ENCODE measurements at regions not wholly inside any gene's neighbourhood (a gene's known extent, or its start where the extent isn't known, plus 50 kb on each side); places are given as distances from the start of the nearest gene placed in this dataset.

DNA sequence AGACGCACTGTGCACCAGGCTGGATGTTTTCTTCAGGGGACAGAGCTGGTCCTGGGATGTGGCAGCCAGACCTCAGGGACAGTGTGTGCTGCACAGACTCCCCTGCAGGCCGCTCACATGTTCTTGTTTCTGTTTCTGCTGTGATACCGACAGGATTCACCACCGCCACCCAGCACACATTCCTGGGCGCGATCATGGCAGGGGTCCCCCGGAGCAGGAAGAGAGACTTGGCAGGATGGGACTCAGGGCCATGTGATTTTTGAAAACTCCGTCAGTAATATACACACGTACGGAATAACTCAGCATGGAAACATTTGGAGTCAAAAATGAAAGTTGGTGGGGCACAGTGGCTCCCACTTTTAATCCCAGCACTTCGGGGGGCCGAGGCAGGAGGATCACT lies 79.0 kb downstream of the HAPSTR1 start:
- H3K36me3 ChIP-seq: no peaks in the 10 kb centered on the region
- intact Hi-C loops (cut with DNase I): no loop called here
- no peak overlapping the region for H3K4me3 ChIP-seq
- H3K27me3 ChIP-seq: peaks cover 0 to 3% (median 0%) of the 10 kb centered on the region in 4 donors
- no peaks in the 10 kb centered on the region for H3K9me3 ChIP-seq
- no peaks in the 10 kb centered on the region for H3K4me1 ChIP-seq
- no peak overlapping the region for H3K27ac ChIP-seq
- 71 to 84% methylated on average over 8 to 10 of the region's 12 CpGs for WGBS, 2 donors
- DNase-seq: no peak
- TF ChIP-seq, protein P1, sequence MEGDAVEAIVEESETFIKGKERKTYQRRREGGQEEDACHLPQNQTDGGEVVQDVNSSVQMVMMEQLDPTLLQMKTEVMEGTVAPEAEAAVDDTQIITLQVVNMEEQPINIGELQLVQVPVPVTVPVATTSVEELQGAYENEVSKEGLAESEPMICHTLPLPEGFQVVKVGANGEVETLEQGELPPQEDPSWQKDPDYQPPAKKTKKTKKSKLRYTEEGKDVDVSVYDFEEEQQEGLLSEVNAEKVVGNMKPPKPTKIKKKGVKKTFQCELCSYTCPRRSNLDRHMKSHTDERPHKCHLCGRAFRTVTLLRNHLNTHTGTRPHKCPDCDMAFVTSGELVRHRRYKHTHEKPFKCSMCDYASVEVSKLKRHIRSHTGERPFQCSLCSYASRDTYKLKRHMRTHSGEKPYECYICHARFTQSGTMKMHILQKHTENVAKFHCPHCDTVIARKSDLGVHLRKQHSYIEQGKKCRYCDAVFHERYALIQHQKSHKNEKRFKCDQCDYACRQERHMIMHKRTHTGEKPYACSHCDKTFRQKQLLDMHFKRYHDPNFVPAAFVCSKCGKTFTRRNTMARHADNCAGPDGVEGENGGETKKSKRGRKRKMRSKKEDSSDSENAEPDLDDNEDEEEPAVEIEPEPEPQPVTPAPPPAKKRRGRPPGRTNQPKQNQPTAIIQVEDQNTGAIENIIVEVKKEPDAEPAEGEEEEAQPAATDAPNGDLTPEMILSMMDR (IDR thresholded peaks at IDR 0.05): no peak
- TF ChIP-seq POLR2A (IDR thresholded peaks at IDR 0.05): no peak

GRCh38 chr16:9176547-9177418 lies 85.3 kb downstream of the HAPSTR1 start:
- DNase-seq: no peak
- intact Hi-C loops (cut with DNase I): no loop called here
- H3K27ac ChIP-seq: no peak overlapping the region
- 25 to 27% methylated on average over 8 to 9 of the region's 9 CpGs for WGBS, 2 donors
- H3K9me3 ChIP-seq: no peaks in the 10 kb centered on the region
- TF ChIP-seq, protein P1 (IDR thresholded peaks at IDR 0.05): no peak
- no peak for TF ChIP-seq POLR2A (IDR thresholded peaks at IDR 0.05)
- H3K36me3 ChIP-seq: no peaks in the 10 kb centered on the region
- H3K4me1 ChIP-seq: no peaks in the 10 kb centered on the region
- no peaks in the 10 kb centered on the region for H3K27me3 ChIP-seq
- H3K4me3 ChIP-seq: no peak overlapping the region

DNA sequence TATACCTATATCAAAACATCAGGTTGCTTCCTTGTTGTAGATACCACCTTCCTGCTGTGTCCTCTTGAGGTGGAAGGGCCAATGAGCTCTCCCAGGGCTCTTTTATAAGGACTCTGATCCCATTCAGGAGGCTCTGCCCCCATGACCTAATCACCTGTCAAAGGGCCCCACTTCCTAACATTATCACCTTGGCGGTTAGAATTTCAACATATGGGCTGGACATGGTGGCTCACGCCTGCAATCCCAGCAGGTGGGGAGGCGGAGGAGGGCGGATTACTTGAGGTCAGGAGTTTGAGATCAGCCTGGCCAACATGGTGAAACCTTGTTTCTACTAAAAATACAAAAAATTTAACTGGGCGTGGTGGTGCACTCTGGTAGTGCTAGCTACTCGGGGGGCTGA lies 86.4 kb downstream of the HAPSTR1 start:
- Histone ChIP-seq H3K27ac (no peak overlapping the region), H3K36me3 (no peaks in the 10 kb centered on the region), H3K9me3 (no peaks in the 10 kb centered on the region), H3K4me3 (no peak overlapping the region), H3K4me1 (no peaks in the 10 kb centered on the region), H3K27me3 (no peaks in the 10 kb centered on the region)
- TF ChIP-seq, protein P1 (IDR thresholded peaks at IDR 0.05): no peak
- no peak for TF ChIP-seq POLR2A (IDR thresholded peaks at IDR 0.05)
- intact Hi-C loops (cut with DNase I): no loop called here
- DNase-seq: no peak
- WGBS, 2 donors: 79 to 89% methylated on average over 2 to 5 of the region's 6 CpGs

DNA sequence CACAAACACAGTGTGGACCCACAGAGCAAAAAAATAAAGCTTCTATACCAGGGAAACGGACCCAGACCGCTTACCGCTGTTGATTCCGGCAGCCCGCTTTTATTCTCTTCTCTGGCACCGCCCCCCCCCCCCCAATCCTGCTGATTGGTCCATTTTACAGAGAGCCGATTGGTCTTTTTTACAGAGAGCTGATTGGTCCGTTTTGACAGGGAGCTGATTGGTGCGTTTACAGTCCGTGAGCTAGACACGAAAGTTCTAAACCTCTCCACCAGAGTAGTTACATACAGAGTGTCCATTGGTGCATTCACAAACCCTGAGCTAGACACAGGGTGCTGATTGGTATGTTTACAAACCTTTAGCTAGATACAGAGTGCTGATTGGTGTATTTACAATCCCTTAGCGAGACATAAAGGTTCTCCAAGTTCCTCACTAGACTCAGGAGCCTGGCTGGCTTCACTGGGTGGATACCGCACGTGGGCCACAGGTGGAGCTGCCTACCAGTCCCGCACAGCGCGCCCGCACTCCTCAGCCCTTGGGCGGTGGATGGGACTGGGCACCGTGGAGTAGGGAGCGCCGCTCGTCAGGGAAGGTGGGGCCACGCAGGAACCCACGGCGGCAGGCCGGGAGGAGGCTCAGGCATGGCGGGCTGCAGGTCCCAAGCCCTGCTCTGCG lies 92.4 kb downstream of the HAPSTR1 start:
- no peak overlapping the region for H3K4me3 ChIP-seq
- intact Hi-C loops (cut with DNase I): no loop called here
- no peaks in the 10 kb centered on the region for H3K36me3 ChIP-seq
- no peaks in the 10 kb centered on the region for H3K27me3 ChIP-seq
- H3K9me3 ChIP-seq: no peaks in the 10 kb centered on the region
- no peak for TF ChIP-seq POLR2A (IDR thresholded peaks at IDR 0.05)
- TF ChIP-seq, protein P1 (IDR thresholded peaks at IDR 0.05): no peak
- H3K27ac ChIP-seq: no peak overlapping the region
- no peak for DNase-seq
- 76 to 89% methylated on average over 7 to 21 of the region's 29 CpGs for WGBS, 2 donors
- H3K4me1 ChIP-seq: no peaks in the 10 kb centered on the region

DNA sequence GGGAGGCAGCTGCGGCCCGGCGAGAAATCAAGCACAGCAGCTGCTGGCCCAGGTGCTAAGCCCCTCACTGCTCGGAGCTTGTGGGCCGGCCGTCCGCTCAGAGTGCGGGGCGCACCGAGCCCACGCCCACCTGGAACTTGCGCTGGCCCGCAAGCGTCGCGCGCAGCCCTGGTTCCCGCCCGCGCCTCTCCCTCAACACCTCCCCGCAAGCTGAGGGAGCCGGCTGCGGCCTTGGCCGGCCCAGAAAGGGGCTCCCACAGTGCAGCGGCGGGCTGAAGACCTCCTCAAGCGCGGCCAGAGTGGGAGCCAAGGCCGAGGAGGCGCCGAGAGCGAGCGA lies 92.9 kb downstream of the HAPSTR1 start:
- no peaks in the 10 kb centered on the region for H3K9me3 ChIP-seq
- TF ChIP-seq POLR2A (IDR thresholded peaks at IDR 0.05): no peak
- TF ChIP-seq, protein P1 (IDR thresholded peaks at IDR 0.05): no peak
- H3K27me3 ChIP-seq: no peaks in the 10 kb centered on the region
- H3K27ac ChIP-seq: no peak overlapping the region
- no peaks in the 10 kb centered on the region for H3K36me3 ChIP-seq
- no peak for DNase-seq
- no peaks in the 10 kb centered on the region for H3K4me1 ChIP-seq
- H3K4me3 ChIP-seq: no peak overlapping the region
- intact Hi-C loops (cut with DNase I): no loop called here
- 91 to 94% methylated on average over 17 to 29 of the region's 33 CpGs for WGBS, 2 donors
